Activated CD4-positive, alpha-beta T cell treated with anti-CD3 and anti-CD28 coated beads, Interleukin-2, amount 50 U/mL, for 48 hours (primary cell): ENCODE measurements at regions not wholly inside any gene's neighbourhood (a gene's known extent, or its start where the extent isn't known, plus 50 kb on each side); places are given as distances from the start of the nearest gene placed in this dataset.
"Not testable (repeated sequence)": the region's sequence is repeated elsewhere in the genome, so short reads cannot be mapped to it uniquely, and the experiment has no call there.

ENCODE experiments used
- DNase-seq, 2 experiments: peaks; one replicate each; pipeline ENCODE4 v3.0.0-alpha.2; 2020

DNA sequence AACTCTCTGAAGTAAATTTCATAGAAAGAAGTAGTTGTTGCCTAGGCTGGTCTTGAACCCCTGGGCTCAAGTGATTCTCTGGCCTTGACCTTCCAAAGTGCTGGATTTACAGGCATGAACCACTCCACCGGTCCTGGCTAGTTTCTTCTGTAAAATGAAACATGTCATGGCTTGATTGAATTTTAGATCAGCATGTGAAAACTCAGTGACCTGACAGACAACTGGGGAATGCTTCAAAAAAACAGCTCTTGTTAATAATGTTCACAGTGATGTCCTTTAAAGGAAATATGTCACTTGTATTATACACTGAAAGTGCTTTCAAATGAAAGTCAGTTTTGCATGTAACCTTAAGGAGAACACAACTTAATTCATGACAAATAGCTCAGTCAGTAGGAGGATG, 118.2 kb downstream of the KLF5 start:
- DNase-seq, result no peak

DNA sequence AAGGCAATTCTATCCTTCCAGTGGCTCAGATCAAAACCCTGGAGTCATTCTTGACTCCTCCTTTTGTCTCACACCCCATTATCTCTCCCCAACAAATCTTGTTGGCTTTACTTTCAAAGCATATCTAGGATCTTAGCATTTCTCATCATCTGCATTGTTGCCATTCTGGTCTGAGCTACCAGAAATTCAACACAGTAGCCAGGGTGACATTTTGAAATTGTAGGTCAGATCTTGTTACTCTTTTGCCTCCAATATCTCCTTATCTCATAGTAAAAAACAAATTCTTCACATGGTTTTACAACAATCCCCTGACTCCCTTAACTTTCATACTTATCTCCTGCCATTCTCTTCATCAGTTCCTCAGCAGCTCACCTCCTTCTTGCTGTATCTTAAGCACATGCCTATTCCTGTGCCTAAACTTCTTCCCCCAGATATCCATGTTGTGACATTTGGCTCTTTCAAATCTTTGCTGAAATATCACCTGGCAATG, 115.8 kb downstream of the KLF5 start:
- no peak for DNase-seq

DNA sequence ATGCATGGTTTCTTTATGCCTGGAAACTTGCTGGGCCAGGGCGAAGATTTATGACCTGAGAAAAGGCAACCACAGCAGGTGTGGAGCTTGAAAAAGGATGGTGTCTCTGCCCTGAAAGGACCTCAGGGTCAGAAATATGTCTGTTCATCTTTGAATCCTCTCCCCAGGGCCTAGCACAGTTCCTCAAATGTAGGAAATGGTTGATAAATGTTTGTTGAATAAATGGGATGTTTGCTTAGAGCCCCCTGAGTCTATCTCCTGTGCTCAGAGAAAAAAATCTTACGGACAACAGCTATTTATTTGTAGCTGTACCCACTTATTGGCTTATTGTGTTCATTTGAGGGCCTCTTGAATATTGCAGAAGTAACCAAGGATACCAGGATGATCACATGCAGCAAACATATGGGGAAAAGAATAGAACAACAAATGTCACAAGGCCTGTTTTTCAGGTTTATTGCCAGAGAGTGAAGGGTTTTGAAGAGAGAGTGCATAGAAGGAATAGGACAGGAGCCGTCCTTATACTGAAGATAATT, 114.5 kb downstream of the KLF5 start:
- DNase-seq, result no peak

DNA sequence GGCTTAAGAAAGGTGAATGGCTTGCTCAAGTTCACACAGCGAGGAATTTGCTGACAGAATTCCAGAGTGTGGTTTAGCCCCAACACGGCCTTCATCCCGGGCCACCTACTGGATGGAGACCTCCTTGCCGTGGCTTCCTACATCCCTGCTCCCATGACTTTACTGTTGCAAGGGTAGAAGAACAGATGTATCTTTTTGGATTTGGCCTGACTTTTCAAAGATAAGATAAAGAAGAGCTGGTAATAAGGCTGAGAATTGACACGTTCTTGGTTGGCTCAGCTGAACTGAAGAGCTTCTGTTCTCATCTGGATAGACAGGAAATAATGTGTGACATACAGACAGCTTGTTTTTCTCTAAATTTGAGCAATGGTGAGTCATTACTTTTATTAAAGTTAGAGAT, 113.1 kb downstream of the KLF5 start:
- DNase-seq, result no peak

DNA sequence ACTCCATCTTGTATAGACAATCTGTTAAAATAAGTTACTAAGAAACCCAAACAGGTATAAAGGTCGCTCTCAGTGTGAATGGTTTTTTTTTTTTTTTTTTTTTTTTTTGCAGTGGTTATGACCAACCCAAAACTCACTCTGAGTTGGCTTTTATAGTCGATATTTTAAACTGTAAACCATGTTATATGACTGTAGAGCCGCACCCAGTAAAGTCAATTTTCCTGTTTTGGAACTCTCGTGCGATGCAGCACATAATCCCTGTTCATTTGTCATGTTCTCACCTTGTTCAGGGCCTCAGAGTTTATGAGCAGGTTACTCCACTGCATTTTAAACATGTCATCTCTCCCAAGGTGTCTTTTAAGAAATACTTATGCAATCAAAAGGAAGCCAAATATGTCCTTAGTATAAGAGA, 112.5 kb downstream of the KLF5 start:
- DNase-seq, result no peak

DNA sequence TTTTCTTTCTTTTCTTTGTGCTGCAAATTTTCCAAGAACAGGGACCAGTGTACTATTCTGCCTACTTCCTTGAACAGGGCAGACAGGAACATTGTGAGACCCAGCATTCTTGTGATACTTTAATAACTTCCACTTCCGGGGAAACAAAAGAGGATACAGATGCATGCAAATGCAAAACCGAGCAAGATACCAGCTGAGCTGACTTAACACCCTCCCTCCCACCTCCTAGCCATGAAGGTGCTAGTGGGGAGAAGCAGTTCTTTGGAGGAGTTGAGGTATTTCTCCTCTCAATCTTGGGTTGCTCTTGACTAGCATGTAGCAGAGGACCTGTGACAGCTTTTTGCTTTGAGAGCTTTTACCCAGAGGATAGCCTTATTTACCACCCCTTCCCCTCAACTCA, 111.2 kb downstream of the KLF5 start:
- DNase-seq, result no peak

DNA sequence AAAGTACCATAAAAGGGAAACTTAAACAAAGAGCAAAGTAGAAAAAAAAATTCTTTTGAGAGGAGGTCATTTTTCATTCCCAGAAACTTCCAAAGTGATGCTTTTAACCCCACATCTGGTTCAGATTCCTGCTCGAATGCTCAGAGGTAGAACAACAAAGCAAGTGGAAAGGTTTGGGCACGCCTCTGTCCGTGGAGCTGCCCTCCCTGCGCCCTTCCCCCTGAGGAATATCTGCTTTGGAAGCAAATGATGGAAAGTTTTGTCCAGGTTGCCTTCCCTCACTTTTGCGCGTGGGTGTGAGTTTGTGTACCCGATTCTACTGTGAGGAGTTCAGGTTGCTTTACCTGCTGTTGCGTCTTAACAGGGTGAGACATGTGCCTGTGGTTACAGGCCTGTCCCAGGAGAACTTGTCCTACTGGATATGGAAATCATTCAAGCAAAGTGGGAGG, 110.2 kb downstream of the KLF5 start:
- DNase-seq, result no peak

DNA sequence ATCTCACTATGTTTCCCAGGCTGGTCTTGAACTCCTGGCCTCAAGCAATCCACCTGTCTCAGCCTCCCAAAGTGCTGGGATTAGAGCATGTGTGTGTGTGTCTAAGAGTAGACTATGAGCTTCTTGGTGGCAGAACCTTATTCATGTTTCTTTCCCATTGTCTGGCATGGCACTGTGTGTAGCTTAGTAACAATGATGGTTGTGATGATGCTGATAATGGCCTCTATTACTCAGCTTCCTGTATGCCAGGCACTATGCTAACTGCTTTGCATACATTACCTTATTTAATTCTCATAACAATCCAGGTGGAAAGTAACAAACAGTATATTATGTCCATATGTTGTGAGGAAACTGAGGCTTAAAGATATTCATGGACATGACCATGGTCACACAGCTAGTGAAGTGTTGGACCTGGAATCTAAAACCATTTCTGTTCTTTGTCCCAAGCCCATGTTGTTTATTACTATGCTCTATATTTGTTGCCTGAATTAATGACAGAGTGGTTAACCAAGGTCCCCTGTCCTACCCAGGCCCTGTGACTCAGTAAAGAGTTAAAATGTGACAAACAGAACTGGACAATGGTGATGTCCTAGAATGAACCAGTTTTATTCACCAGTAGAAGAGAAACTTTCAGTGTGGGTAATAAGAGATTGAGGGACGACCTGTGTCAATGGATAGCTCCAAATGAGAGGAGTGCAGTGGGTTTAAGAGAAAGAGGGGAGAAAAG, 109.6 kb downstream of the KLF5 start:
- DNase-seq, result no peak

DNA sequence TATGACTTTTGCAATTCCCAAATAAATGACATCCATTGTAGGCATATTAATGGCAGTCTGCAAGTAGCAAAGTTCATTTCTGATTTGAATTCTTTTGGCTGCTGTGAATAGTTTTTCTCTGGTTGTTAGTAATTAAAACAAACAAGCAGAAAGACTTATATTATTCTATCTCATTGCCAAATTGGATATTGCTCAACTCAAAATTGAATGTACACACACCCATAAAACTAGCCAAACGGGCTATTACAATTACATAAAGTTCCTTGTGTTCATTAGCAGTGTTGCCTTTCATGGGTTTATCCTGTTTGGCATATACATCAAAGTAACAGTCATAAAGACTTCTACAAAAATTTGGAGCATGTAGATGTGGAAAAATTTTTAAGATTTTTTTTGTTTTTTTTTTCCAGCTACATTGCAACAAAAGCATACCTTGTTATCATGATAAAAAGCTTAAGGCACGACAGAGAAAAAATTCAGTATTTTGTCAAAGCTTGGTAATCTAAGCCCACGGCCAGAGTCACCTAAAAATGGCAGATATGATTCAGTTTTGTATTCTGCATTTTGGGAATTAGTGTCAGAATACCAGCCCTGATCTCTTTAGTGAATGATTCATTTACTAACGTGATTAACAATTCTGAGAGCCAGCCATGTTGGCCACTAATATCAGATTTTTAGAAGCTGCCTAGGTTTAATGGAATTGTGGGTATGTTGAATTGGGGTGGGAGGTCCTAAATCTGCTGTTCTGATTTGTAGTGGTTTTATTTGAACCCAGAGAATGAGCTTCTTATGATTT, 108.4 kb downstream of the KLF5 start:
- no peak for DNase-seq

DNA sequence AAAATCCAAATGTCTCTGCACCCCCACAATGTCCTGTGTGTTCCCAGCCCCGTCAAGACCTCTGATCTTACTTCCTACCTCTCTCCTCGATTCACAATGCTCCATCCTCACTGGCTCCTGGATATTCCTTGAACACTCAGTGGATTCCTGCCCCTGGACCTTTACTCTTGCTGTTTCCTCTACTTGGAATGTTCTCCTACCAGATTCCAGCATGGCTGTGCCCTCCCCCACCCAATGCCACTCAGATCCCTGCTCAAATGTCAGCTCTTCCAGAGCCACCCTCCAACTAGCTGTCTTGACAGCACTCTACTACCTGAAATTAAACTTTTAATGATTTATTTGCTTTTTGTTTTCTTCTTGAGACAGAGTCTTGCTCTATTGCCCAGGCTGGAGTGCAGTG, 107.4 kb downstream of the KLF5 start:
- no peak for DNase-seq

DNA sequence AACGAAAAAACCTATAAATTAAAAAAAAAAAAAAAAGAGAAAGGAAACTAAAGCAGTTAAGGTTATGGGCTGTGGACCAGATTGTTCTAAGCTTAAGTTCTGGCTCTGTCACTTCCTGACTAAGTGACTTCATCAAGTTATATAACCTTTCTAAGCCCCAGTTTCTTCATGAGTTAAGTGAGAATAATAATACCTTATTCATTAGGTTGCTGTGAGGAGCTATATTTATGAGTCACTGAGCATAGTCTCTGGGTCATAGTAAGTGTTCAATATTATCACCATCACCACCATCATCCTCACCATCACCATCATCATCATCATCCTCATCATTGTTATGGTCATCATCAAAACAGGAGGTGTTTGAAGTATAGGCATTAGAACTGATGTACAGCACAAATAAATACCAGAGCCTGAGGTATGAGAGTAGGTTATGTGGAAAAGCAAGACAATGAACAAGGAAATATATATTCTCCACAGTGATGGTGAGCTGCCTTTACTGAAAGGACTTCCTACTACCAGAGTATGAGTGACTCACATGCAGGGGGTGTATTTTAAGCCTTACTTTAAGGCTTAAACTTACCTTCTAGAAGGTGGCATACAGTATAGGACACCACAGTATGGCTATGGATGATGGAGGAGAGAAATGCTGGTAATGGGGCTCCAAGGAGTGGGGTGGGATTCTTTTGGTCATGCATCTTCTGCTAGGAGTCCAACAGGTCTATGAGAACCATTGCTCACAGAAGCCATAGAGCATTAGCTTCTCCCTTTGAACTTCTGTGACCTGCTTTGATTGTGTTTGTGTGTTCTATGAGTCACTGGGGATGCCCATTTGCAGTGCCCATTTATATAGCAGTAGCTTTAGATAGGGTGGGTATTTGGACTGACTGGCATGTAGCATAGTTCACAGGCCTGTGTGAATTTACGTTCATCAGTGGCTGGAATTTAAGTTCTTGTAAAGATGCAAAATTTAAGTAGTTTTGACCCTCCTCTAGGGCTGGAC, 104.4 kb downstream of the KLF5 start:
- DNase-seq, result no peak

DNA sequence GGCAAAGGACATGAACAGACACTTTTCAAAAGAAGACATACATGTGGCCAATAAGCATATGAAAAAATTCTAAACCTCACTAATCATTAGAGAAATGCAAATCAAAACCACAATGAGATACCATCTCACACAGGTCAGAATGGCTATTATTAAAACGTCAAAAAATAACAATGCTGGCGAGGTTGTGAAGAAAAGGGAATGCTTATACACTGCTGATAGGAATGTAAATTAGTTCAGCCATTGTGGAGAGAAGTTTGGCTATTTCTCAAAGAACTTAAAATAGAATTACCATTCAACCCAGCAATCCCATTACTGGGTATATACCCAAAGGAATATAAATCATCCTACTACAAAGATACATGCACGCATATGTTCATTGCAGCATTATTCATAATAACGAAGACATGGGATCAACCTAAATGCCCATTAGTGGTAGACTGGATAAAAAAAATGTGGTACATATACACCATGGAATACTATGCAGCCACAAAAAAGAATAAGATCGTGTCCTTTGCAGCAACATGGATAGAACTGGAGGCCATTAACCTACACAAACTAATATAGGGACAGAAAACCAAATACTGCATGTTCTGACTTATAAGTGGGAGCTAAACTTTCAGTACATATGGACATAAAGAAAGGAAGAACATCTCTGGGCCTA, 101.7 kb downstream of the KLF5 start:
- DNase-seq, result not testable (repeated sequence)

DNA sequence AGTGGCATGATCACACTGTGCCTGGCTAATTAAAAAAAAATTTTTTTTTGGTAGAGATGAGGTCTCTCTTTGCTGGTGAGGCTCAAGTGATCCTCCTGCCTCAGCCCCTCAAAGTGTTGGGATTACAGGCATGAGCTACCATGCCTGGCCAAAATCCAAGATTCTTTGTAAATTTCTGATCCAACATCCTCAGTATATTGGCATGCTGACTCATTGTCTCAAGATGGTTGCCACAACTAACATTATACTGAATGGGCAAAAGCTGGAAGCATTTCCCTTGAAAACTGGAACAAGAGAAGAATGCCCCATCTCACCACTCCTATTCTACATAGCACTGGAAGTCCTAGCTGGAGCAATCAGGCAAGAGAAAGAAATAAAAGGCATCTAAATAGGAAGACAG, 100.0 kb downstream of the KLF5 start:
- no peak for DNase-seq

DNA sequence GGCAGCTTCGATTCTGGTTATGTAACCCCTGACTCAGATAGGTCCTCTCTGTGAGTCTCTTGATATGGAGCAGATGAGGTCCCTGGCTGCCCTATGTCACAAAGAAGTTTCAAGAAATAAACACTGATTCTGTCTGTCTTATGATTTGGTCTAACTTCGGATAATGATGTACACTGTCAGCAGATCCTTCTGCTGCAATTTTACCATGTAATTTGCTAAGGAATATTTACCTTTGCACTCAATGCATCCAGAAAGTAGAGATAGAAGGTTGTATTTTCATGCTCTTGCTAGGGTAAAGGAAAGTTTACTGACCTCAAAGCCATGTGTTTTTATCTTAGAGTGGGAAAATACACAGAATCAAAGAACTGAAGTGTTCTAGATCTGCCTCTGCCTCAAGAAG, 98.2 kb downstream of the KLF5 start:
- DNase-seq, result no peak

DNA sequence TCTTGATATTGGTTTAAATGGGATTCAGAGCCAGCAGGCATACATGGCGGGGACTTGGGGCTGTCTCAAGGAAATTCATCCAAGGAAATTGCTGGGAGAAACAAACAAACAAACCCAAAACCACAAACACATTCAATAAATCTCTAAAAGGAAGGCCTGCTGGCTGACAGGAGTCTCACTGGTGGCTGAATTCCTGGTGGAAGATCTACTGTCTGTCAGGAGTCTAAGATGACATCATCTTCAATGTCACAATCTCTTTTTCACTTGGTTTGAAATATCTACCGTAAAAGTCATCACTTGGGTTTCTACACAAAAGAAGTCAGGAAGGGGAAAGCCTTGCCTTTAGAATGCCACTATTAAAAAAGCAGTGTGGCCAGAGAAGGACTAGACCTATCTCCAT, 87.9 kb downstream of the KLF5 start:
- DNase-seq, result no peak

DNA sequence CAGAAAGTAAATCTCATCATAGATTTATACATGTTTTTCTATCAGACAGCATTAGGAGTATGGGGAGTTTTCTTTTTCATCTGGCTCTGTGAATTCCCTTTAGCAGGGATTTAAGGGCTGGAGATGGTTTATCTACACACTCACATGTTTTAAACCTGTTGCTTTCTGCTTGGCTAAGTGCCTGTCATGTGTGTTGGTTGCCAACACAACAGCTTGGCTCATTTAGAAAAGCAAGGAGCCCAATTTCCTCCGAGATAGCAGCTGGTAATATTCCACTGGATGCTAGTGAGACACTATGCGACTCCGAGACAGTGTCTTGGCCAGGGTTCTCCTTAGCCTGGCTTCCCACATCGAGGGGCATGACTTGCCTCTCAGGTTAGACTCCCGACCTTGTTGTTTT, 83.3 kb downstream of the KLF5 start:
- no peak for DNase-seq

DNA sequence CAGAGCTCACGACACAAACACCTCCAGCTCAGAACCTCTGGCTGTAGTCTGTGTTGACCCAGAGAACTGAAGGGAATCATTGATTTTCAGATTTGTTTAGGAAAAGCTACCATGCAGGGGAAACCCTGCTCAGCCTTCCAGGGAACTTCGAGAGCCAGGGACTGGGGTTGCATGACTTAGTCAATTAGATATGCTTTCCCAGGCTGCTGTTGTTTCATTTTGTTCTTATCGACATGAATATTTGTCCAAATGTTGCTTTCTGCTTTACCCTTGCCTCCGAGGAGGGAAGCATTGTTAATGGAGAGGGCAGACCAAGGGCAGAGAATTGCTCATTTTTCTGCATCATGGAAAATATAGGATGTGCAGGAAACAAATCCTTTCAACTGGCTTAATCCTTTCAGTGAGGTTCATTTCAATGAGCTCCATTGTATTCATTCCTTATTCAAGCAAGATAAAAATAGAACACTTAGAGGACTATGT, 82.5 kb downstream of the KLF5 start:
- no peak for DNase-seq

DNA sequence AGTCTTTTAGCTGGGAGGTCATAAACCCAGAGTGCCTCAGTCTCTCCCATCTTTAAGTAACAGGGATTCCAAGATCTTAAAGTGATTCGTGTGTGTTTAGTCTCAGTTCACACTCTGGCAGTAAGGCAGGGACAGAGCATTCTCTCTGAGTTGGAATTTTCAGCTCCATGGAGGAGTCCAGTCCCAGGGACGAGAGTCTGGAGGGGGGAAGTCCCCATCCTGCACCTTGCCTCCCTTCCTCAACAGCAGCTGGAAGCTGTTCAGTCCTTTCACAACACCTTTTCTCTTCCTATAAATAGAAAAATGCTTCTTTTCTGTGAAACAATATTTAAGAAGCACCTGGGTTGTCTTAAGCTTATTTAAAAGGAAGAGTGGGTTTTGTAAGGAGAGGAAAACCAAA, 82.0 kb downstream of the KLF5 start:
- DNase-seq, result no peak

DNA sequence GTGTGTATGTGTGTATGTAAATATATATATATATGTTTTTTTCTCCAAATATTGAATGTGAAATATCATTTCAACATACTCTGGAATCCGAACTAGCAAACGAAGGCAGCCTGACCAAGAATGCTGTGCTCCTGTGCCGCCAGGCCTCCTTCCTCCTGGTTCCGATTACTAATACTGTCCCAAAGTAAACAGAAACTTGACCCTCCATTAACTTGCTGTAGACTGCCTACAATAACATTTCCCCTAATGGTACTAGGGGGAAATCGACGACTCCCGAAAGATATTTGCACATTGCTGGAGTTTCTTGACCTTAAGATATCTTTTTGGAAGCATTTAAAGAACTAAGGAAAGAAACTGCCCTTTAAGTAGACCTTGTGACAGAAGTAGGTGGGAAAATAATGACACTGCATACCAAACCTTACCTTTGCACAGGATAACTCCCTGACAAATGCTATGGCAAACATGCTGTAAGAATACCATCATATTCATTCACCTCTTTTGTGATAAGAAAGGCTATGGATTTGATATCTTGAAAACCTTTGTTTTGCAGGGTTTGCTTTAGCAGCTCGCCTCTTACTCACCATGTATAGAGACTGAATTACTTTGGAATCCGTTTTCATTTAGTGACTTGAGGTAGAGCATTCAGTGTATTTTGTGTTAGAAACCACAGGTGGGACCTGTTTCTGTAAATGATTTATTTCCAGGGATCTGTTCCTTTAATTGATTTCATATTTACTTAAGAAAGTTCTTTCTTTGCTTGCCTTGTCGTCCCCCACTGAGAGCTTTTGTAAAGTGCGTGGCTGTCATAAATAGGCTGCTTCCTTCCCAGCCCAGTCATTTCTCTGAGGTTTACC, 80.1 kb downstream of the KLF5 start:
- DNase-seq, result no peak

DNA sequence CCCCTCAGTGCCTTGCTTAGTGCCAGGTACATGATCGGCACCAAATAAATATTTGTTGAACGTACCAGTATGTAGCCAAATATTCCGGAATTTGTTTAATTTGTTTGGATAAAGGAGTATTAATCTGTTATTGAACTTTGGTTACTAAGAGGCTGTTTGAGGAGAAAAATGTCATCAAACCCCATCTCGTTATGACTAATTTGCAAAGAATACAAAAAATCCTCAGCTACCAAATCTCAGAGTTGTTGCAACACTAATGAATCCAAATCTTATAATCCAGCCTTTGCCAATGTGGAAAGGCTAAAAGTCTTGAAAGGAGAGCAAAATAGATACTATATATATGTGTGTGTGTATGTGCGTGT, 79.5 kb downstream of the KLF5 start:
- DNase-seq, result no peak

DNA sequence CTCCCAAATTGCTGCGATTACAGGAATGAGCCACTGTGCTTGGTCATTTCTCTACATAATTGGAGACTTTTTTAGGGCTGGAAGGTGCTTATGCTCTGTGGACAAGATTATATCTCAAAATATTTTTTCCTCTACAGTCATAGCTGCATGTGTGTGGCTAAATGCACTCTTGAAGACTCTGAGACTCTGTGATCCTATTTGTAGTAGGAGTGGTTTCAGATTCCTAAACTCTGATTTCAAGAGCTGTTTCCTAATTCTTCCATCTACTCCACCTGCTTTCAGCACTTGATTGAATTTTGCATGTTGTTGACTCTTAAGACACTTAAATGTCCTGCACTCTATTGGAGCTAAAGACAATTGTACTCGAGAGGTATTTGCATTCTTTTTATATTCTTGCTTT, 78.0 kb downstream of the KLF5 start:
- no peak for DNase-seq
